Stimulated activated CD8-positive, alpha-beta memory T cell treated with anti-CD3 and anti-CD28 coated beads, Interleukin-4, amount 100 ng/mL, for 4 hours (primary cell): ENCODE measurements at regions not wholly inside any gene's neighbourhood (a gene's known extent, or its start where the extent isn't known, plus 50 kb on each side); places are given as distances from the start of the nearest gene placed in this dataset.

Source experiments
- DNase-seq, 2 donors: peaks; one replicate each; pipeline ENCODE4 v3.0.0-alpha.2; 2020; ENCODE audit warnings: low read depth in 2 of 2, low spot score in 1 of 2

DNA sequence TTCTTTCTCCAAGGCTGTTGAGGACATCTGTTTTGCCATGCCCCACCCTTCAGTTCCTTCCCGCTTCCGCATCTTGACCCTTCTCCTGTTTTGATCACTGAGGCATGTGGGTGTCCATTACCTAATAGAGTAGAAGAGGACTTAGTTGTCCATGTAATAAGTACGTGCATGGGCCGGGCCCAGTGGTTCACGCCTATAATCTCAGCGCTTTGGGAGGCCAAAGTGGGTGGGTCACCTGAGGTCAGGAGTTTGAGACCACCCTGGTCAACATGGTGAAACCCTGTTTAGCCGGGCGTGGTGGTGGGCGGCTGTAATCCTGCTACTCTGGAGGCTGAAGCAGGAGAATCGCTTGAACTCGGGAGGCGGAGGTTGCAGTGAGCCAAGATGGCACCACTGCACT lies 637.8 kb upstream of the EEF2KMT start:
- DNase-seq = no peak

DNA sequence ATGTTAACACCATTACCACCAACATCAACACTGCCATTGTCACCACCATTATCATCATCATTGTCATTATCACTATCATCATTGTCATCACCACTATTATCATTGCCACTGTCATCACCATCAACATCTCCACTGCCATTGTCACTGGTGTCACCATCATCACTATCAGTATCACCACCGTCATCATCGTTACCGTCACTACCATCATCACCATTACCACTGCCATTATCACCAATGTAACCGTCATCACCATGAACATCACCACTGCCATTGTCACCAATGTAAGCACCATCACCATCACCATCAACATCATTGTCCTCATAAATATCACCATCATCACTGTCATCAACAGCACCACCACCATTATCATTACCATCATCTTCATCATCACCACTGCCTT lies 633.2 kb upstream of the EEF2KMT start:
- DNase-seq = no peak

DNA sequence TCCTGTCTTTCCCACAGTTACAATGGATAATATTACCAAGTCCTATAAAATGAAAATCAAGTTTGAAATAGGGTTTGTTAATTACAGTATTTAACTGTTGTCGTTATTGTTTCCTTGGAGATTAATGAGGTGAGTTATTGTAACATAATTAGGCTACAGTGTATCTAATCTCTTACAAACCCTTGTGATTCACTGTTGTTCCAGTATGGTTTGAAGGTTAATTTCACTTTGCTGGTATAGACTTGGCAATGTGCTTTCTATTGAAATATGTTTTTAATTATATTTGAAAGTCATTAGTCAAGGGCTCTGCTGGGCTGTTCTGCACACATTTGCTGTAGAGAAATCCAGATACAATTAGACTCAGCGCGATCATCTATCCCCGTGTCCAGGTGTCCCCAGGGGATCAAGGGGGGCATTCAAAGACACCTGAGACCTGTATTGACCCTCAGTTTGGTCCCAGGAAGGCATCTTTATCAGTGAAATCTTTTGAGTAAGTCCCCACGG lies 624.6 kb upstream of the EEF2KMT start:
- DNase-seq = no peak

DNA sequence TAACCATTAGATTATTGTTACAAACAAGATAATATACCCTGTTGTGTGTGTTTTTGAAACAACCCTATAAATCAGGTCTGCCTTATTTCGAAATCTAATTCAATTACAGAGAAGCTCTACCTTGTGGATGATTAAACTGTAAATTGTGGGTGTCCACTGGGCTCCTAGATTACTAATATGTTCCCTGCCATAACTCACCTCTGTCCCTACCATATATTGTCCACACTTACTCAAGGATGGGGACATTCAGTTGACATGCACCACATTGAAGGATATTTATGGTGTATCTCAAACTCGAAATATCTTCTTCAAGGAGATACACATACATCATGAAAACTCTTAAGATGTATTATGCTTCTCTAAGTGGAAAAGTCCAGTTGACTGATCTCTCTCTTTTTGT lies 617.6 kb upstream of the EEF2KMT start:
- no peak for DNase-seq

DNA sequence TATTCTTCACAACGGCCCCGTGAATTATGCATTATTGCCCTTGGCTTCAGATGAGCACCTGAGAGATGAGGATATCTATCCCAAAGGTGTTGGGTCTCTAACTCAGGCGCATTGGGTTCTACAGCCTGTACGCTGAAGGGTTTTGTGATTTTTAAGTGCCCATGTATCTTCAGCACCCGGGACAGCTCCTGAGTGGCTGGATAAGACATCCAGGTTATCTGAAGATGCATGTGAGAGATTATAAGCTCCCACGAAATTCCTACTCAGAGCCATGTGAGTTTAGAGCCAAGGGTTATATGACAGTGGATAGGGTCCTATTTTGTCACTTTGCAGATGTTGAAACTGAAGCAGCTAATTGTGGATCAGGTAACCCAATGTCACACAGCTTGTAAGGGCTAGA lies 612.3 kb upstream of the EEF2KMT start:
- DNase-seq = no peak

DNA sequence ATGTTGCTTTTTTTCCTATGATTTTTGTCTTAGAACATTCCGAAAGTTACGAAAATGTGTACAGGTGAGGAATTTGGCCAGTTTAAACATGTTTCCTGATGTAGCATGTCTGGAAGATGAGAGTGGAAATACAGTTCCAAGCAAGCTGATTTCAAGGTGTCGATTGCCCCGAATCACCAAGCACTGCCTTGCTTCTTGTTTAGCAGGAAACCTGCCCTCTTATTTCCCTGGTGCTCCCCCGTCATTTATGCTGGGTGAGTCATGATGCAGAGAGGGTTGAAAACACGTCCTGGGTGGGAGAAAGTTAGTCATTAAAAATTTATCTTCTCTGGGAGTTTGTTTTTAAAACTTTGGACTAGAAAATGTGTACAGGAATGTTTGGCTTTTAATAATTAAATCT lies 608.6 kb upstream of the EEF2KMT start:
- DNase-seq = no peak

DNA sequence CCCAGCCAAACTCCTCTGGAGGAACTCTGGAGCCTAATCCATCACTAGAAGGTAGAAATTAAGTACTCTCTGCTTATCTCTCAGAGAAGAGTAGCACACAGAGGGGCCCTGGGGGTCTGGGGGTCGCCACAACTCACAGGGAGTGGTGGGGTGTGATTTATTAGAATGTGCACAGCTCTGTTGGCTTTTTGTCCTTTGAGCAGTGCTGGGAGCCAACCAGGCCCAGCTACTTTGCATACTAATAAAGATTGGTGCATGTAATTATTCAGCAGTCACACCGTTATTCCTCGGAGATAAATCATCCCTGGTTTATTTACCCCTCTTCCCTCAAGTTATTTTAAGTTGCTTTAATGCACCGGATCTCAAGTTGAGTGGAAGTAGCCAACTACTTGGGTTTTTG lies 606.7 kb upstream of the EEF2KMT start:
- no peak for DNase-seq

DNA sequence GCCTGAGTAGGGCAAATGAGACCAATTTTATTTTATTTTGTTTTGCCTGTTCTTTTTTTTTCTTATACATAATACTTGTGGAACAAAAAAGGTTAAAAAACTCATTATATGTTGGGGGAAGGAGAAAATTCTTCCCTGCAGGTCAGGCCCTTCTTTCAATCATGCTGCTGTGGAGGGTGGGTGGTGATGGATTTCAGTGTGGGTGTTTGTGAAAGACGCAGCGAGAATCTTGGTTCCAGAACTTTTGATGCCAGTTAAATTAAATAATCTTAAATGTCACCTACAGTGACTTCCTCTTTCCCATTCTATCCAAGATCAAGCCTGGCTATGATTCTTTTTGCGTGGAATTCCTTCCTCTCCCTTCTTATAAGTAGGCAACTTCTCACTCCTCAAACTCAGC lies 595.8 kb upstream of the EEF2KMT start:
- DNase-seq = no peak

DNA sequence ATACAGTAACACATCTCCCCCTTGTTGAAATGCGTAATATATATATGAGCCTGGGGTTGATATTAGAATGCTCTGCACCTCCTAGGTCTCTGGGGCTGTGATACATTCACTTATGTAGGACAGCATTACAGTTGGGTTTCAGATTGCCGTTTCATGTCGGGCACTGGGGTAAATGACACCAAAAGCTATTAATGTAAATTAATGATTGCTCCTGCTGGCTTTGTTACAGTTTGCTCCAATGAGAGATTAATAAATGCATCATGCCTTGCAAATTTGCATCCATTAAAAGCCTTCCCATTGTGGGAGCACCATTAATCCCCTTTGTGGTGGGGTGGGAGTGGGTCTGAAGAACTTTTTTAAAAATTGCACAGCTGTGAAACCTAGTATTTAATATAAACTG lies 584.4 kb upstream of the EEF2KMT start:
- no peak for DNase-seq

DNA sequence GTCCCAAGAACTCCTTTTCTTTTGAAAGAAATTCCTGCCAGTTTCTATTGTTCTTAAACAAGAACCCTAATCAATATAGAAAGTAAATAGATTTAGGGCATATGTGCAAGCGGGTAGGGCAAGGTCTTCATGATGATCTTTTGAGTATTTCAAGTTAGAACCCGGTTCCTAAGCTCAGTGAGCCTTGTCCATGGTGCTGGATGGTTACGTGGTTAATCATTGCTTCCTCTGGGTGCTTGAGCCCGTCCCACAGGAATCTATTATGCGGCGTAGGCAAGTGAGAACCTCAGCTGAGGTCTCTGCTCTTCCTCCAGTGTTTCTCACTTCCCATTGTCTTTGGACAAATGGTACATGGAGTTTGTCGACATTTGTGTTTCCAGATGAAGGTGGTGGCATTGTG lies 580.8 kb upstream of the EEF2KMT start:
- DNase-seq = no peak

DNA sequence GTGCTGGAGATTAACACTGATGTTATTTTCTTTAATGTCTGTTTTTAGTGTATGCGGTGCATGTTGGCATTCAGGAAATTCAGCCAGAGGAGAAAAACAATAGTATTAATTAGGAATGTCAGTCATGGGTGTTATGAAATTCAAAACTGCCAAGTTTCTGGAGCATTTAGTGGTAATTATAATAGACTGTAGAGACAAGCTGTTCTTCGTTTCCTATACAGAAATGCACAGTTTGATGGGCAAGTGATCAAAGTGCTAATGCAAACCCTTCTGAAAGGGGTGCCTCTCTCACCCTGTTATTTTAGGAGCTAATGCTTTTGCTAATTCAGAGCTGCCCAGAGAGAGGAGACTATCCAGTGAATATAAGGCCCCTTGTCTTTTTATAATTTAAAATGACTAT lies 573.8 kb upstream of the EEF2KMT start:
- no peak for DNase-seq

DNA sequence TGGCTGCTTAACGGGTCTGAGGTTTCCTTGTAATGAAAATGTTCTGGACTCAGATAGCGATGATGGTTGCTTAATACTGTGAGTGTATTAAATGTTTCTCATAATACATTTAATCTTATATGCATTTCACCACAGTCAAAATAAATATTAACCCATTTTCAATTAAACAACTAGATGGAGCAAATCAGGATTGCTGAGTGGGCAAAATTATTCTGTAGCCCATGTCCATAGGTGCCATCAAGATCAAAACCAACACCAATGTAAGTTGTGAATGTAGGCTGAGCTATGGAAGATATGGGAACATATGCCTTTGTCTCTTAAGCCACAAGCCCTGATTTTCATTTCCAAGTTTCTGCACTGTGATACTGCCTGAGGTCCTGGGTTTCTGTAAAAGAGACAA lies 572.6 kb upstream of the EEF2KMT start:
- no peak for DNase-seq

DNA sequence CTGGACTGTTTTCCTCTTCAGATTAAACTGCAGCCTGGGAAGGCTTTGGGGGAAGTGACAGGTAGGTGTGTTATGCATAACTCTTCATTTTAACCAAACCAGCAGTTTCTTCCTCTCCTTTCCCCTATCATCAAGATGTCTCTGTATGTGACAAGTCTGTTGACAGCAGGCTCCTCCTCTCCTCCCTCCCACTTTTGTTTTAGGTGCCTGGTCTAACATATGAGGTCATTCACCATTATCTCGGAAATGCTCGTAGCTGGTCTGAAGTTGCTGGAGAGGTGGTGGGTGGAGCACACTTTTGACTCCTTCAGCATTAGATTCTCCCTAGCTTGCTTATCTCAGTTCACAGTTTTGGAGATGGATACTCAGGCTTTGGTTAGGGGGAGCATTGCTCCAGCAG lies 571.0 kb upstream of the EEF2KMT start:
- no peak for DNase-seq

DNA sequence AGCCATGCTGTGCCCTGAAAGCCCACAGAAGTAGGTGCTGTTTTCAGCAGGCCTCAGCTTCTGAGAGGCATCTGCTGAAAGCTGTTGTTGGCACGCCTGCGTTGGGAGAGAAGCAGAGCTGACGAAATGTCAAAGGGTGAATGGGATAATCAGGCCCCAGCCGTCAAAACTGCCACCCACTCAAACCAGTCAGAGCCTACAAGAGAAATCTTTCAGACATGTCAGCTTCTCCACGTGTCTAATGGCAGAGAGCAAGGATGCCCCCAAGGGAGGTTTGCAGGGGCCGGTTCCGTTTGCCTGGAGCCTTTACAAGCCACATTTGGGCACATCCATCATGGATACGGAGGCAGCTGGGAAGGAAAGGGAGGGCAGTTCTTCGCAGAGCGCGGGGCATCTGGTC lies 568.2 kb upstream of the EEF2KMT start:
- no peak for DNase-seq

DNA sequence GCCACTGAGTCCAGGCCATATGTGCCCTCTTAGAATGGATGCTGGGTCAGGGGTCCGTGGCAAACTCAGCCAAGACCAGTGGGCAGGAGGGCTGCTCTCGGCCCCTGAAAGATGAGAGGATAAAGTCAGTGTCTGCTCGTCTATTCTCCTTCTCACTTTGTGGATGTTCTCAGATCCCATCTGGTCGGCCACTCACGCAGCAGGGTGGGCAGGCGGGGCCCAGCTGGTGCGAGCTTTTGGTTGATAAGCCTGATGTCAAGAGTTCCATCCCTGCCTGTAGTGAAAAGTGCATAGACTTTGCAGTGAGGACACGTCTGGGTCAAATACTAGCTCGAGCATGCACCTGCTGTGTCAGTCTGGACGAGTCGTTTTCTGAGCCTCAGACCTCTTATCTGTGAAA lies 556.2 kb upstream of the EEF2KMT start:
- DNase-seq = no peak

DNA sequence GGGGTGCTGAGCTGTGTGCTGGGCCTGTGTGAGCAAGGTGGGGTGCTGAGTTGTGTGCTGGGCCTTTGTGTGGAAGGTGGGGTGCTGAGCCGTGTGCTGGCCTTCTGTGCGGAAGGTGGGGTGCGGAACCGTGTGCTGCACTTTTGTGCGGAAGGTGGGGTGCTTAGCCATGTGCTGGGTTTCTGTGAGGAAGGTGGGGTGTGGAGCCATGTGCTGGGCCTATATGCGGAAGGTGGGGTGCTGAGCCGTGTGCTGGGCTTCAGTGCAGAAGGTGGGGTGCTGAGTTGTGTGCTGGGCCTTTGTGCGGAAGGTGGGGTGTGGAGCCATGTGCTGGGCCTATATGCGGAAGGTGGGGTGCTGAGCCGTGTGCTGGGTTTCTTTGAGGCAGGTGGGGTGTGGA lies 555.4 kb upstream of the EEF2KMT start:
- no peak for DNase-seq

DNA sequence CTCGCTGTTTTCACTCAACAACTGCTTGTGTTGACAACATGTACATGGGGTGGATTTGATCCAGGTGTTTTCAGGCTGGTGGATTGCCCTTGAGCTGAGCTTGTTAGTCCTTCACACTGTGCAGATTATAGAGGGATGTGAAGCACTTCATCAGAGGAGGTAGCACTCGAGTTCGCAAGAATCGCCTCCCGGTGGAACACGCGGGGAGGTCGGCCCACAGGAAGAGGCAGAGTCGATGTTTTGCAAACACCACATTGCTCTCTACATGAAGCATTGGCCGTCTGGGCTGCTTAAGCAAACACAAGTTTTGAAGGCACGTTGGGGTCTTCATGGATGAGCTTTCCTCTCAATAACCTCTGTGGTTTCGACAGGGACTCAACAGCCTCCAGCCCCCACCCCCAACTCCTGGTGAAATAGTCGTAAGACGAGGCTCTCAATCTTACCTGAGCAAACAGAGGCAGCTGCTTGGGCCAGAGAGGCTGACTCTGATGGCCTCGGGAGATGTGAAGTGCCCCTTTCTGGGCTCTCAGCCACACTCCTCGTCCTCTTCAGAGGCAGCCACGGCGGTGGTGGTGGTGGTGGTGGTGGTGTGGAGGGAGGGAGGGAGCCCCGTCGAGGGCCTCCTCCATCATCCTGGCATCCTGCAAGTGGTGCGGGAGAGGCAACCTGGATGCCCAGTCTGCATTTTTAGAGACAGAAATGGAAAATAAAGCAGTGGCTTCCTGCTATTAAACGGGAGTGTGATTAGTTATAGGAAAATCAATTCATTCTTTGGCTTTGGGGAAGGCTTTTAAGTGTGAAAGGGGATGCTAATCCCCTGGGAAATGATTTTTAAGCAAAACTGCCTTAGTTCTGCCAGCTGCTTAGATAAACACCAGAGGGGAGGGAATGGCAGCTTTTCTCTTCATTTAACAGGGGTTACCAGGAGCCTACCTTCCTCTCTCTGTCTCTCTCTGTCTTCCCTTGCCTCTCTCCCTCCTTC lies 552.5 kb upstream of the EEF2KMT start:
- no peak for DNase-seq

DNA sequence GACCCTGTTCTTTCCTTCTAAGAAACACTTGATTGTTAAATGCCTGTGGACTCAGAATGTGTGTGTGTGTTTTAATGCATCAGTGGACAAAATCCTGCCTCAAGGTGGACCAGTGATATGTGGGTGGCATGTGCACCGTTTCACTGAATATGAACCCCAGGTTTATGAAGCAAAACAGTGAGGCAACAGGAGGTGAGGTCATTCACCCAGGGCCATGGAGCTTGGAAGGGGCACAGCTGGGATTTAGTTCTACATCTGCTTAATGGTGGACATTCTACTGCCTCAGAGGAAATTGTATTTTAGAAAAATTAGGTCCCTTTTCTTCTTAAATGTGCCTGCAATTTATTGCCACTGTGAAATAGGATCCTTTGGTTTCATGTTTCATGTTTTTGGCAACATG lies 549.5 kb upstream of the EEF2KMT start:
- DNase-seq = no peak

DNA sequence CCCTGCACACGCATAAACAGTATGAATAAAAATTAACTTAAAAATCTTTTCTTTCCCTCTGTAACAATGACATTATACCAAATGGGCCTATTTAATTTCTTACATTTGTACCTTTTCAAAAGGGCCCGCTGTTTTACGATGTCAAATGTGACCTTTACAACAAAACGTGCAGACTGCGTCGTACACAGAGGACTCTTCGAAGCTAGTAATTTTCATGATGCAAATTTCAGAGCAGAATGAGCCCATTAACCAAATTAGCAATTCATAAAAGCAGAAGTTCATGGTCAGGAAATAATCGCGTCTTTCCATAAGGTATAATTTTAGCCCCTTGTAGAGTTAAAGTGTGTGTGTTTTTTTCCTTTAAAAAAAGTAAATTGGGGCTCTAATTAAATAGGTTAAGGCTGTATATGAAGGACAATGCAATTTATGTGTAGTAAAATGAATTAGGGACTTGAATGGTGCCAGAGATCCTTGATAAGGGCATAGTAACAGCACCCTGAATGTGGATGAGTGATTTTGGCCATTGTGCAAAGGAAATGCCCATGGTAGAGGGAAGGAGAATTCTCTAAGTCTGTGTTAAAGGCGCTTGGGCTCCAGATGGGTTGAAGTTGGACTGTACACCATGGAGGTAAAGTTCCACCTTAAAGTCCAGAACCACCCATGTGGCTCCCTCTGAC lies 546.4 kb upstream of the EEF2KMT start:
- no peak for DNase-seq

DNA sequence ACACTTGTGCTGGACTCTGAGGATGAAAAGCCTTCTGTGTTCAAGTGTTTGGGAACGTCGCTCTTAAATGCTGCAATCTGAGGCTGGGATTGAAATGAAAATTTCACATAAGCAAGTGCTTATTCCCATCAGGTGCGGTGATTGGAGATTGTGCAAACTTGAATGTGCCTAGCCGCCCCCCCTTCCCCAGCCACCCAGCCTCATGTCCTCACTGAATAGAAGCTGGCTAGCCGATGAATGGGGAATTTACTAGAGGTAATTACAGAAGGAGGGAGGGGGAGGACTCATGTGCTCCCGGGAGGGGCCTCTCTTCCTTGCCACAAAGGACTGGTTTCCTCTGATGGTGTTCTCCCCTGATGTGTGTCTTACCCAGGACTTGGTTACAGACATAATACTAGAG lies 544.8 kb upstream of the EEF2KMT start:
- DNase-seq = no peak

DNA sequence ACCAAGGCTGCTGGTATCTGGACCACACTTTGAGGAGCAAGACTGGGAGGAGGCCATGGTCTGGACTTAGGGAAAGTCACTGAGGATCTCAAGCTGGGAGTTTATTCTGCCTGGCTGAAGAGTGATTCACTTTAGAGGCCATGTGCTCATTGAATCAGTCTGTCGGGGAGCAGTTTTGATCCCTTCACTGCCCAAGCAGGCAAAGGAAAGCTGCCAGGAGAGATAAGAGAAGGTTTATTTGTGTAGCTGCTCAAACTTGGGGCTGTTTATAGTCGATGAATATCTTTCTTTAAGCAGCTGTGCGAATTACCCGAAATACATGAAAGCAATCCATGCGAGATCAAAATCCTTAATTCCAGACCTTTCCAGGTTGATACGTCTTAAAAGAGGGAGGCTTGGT lies 544.4 kb upstream of the EEF2KMT start:
- DNase-seq = no peak

DNA sequence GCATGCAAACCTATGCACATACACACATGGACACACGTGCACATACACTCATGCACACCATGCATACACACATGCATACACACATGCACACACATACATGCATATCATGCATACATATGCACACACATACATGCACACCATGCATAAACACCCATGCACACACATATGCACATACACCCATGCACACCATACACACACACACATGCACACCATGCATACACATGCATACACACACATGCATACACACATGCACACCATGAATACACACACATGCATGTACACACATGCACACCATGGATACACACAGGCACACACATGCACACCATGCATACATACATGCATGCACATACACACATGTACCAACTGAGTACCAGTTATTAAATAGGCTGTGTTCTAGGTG lies 543.3 kb upstream of the EEF2KMT start:
- no peak for DNase-seq
